Kasumi-1 (cell line): ENCODE measurements at regions not wholly inside any gene's neighbourhood (a gene's known extent, or its start where the extent isn't known, plus 50 kb on each side); places are given as distances from the start of the nearest gene placed in this dataset.
"Not testable (repeated sequence)": the region's sequence is repeated elsewhere in the genome, so short reads cannot be mapped to it uniquely, and the experiment has no call there.

Source experiments
- DNase-seq, 2 experiments: peaks; one replicate each; lab custom pipeline; 2025; lab: John Stamatoyannopoulos, UW

DNA sequence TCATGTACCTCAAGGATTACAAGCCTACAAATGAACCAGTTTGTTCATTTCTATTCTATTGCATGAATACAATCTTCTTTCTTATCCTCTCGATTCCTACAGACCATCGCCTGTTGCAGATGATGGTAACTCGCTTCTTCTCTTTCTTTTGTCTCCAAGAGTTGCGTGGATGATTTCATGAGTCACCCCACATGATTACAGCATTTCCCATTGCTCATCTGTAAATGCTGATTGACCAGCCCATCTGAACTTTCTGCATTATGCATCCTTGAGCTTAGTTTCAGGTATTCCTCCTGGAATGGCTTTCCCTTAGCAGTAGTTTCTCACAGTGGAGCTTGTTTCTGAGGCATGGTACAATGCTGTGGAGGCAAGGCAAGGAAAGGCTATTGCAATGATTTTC lies 109.6 kb upstream of the TOPAZ1 start:
- no peak for DNase-seq

DNA sequence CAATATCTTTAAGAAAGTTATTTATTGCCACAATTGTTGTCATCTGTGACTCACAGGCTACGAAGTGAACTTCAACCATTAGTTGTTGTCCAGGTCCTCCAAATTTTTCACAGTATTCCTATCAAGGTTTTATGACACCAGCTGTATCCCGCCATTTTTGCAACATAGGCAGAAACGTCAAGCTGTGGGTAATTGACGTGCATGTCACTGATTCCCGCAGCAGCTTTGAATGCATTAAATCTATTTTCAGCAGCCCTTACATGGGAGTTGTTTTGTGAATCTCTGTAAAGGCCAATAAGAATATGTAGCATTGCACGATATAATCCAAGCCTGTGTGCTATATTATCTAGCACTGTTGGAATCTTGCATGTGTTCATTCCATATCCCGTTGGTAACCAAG lies 109.1 kb upstream of the TOPAZ1 start:
- DNase-seq = no peak

- DNase-seq = peak; percentile 1 to 2
Measured at GRCh38 chr3:44136421-44136820, 105.3 kb upstream of the TOPAZ1 start.

DNA sequence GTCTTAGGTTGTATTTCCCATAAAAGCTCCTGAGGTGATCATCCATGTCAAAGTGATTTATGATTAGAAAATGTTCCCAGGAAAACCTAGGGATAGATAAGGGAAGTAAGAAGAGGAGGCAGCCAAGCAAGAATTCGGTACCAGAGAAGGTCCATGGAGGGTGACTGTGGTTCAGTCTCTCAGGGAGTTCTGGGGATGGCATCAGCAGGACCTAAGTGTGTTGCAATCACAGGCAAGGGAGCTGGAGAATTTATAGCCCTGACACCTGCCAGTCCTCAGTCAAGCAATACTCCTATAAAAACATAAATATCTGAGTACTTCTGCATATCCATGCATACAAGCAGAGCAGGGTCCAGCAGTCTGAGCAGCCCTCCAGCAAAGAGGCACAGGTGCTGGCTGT lies 95.6 kb upstream of the TOPAZ1 start:
- no peak for DNase-seq

DNA sequence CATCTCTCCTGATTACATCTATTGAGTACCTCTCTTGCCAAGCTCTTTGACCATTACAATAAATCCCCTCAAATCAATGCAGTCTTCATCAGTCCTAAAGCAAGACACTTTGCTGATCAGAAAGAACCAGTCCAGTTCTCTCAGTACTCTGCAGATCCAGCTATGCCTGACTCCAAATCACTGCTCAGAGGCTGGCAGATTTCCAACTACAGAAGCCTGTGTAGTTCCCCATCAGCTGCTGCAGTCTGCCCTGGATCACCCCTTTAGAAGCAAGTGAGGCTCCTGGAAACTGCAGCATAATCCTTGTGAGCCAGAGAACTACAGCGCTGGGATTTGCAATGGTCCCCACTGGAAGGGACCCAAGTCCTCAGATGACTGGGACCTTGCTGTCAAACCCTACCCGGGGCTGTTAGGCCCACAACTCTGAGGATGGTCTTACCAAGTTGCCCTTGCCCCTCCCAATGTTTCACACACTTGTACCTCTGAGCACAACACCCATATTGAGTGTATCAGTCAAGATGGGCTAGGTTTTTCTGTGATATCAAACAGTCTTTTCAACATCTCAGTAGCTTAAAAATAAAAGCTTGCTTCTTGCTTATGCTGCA lies 81.9 kb upstream of the TOPAZ1 start:
- no peak for DNase-seq

DNA sequence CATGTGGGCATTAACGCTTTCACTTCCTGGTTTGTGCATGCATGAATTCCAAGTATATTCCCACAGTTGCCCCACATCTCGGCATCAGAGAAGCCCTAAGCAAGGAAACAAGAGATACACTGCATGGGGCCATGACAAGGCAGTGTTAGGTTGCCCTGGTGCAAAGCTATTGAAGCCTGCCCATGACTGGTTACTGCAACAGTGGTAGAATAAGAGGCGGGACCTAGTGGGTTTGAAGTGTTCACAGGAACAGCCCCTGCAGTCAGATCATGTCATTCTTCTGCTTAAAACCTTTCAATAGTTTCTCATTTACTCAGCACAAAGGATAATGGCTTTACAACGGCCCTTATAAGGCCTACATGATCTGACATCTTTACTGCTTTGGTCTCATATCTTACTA lies 80.9 kb upstream of the TOPAZ1 start:
- no peak for DNase-seq

DNA sequence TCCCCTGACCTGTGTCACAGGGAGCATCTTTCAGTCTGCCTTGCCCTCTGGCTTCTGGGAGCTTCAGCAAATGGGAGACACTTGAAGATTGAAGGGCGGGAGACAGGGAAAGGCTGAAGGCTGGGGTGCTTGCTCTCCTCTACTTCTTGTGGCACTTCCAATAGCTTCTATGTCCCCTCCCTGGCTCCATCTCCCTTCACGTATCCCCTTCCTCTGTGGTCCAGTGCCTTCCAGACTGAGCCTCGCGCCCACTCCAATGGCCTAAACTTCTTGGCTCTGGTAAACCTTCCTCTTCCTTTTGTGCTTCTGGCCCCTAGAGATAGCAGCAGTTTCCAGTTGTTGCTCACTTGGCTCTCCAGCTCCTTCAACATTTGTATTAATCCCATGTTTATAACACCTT lies 69.8 kb upstream of the TOPAZ1 start:
- no peak for DNase-seq

GRCh38 chr3:44172701-44173100 lies 69.0 kb upstream of the TOPAZ1 start:
- not testable (repeated sequence) for DNase-seq

- DNase-seq = no peak
Measured at GRCh38 chr3:44173263-44173662, 68.4 kb upstream of the TOPAZ1 start.

- DNase-seq = no peak
Measured at GRCh38 chr3:44175070-44175469, 66.6 kb upstream of the TOPAZ1 start.

GRCh38 chr3:44179246-44179645 lies 62.4 kb upstream of the TOPAZ1 start:
- no peak for DNase-seq

GRCh38 chr3:44184319-44184953 lies 57.2 kb upstream of the TOPAZ1 start:
- DNase-seq = no peak

DNA sequence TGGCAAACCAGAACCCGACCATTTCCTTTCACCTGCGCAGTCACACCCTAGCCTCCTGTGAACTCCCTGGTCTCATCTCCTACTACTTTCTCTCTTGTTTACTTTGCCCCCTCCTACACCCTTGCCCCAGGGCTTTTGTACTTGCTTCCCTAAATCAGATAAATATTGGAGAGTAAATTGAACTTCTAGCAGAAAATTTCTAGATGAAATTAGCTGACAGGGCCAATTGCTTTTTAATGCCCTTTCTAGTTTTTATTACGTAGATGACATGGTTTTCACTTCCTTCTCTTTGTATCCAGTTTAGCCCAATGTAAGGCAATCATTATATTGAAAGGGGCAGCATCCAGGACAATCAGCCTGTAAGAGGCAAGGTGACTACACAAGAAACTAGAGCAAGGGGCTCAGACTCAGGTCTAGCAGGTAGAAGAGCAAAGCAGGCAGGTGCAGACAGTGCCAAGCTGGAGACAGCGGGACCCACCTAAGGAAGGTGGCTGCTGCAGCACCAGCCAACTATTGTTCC lies 56.2 kb upstream of the TOPAZ1 start:
- DNase-seq = no peak

DNA sequence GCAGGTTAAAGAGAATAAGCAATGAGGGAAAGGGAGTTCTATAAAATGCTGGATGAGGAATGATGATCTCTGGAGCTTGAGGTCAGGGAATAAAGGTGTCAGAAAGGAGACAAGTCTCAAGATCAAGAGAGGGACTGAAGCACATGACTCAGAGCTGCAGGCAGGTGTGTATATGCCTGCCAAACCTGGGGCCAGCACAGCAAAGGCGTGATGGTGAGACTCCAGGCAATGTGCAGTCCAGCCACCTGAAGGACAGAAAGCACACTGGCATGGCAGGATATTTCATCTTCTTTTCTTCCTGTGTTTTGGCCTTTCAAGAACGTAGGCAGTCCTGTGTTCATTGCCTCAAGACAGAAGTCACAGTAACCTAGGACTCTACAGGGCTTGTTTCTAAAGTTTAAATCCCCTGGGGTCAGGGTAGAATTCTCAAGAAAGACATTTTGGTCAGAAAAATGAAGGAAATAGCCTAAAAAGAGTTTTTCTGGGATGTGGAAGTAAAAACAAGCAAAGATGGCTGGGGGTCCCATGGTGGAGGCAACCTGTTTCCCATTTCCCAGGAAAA lies 55.5 kb upstream of the TOPAZ1 start:
- DNase-seq = no peak

- DNase-seq = no peak
Measured at GRCh38 chr3:44186712-44187111, 55.0 kb upstream of the TOPAZ1 start.
